WERI-Rb-1 (cell line): ENCODE measurements at regions not wholly inside any gene's neighbourhood (a gene's known extent, or its start where the extent isn't known, plus 50 kb on each side); places are given as distances from the start of the nearest gene placed in this dataset.
"Not testable (repeated sequence)": the region's sequence is repeated elsewhere in the genome, so short reads cannot be mapped to it uniquely, and the experiment has no call there.

ENCODE experiments used
- DNase-seq: peaks from one replicate; pipeline ENCODE4 v3.0.0-alpha.2; 2020
- H3K27ac ChIP-seq: fragments of 250-450 bp; sonication (Bioruptor Pico); 2 replicates; pipeline ENCODE4 v1.5.1; 2020; ENCODE audit warnings: mild to moderate bottlenecking, moderate library complexity
- H3K27me3 ChIP-seq: fragments of 250-450 bp; sonication (Bioruptor Pico); 2 replicates; pipeline ENCODE4 v1.5.1; 2021; ENCODE audit warnings: mild to moderate bottlenecking, low read depth, moderate library complexity; ENCODE audit not compliant: insufficient read depth, severe bottlenecking
- H3K36me3 ChIP-seq: fragments of 250-450 bp; sonication (Bioruptor Pico); 2 replicates; pipeline ENCODE4 v1.5.1; 2020; ENCODE audit warnings: mild to moderate bottlenecking, moderate library complexity
- H3K4me3 ChIP-seq: 2 replicates; pipeline ENCODE4 v1.5.1; 2011; ENCODE audit warnings: low read depth, mild to moderate bottlenecking, control low read depth, low read length
- H3K9me3 ChIP-seq: fragments of 250-450 bp; sonication (Bioruptor Pico); 2 replicates; pipeline ENCODE4 v1.5.1; 2021; ENCODE audit warnings: mild to moderate bottlenecking, moderate library complexity; ENCODE audit not compliant: severe bottlenecking

GRCh38 chr13:18891242-18891641 lies 290.4 kb downstream of the TUBA3C start:
- not testable (repeated sequence) for H3K4me3 ChIP-seq, H3K9me3 ChIP-seq, H3K36me3 ChIP-seq, H3K27ac ChIP-seq, DNase-seq
- peaks cover 34% of the 10 kb centered on the region for H3K27me3 ChIP-seq

GRCh38 chr13:18874875-18875789 lies 306.5 kb downstream of the TUBA3C start:
- peaks cover 37% of the 10 kb centered on the region for H3K27me3 ChIP-seq
- not testable (repeated sequence) for H3K27ac ChIP-seq, H3K9me3 ChIP-seq, H3K36me3 ChIP-seq, H3K4me3 ChIP-seq, DNase-seq

GRCh38 chr13:18870557-18870956 lies 311.1 kb downstream of the TUBA3C start:
- DNase-seq, H3K4me3 ChIP-seq, H3K27ac ChIP-seq, H3K36me3 ChIP-seq, H3K9me3 ChIP-seq: not testable (repeated sequence)
- peaks cover 12% of the 10 kb centered on the region for H3K27me3 ChIP-seq

- DNase-seq, H3K36me3 ChIP-seq, H3K9me3 ChIP-seq, H3K27ac ChIP-seq, H3K4me3 ChIP-seq: not testable (repeated sequence)
- peaks cover 12% of the 10 kb centered on the region for H3K27me3 ChIP-seq
Measured at GRCh38 chr13:18869365-18869764, 312.3 kb downstream of the TUBA3C start.

GRCh38 chr13:18837986-18838629 lies 343.5 kb downstream of the TUBA3C start:
- peaks cover 13% of the 10 kb centered on the region for H3K27me3 ChIP-seq
- H3K4me3 ChIP-seq, H3K36me3 ChIP-seq, DNase-seq, H3K27ac ChIP-seq: not testable (repeated sequence)
- H3K9me3 ChIP-seq = peaks cover 11% of the 10 kb centered on the region

GRCh38 chr13:18837179-18837745 lies 344.4 kb downstream of the TUBA3C start:
- DNase-seq, H3K36me3 ChIP-seq, H3K4me3 ChIP-seq, H3K27ac ChIP-seq: not testable (repeated sequence)
- Histone ChIP-seq H3K27me3 (peaks cover 13% of the 10 kb centered on the region), H3K9me3 (peaks cover 11% of the 10 kb centered on the region)

GRCh38 chr13:18836371-18837178 lies 345.0 kb downstream of the TUBA3C start:
- H3K4me3 ChIP-seq, H3K27ac ChIP-seq, H3K36me3 ChIP-seq, DNase-seq: not testable (repeated sequence)
- Histone ChIP-seq H3K9me3 (peaks cover 11% of the 10 kb centered on the region), H3K27me3 (peaks cover 13% of the 10 kb centered on the region)

GRCh38 chr13:18835754-18836153 lies 345.9 kb downstream of the TUBA3C start:
- H3K27ac ChIP-seq = not testable (repeated sequence)

GRCh38 chr13:18824678-18825077 lies 356.9 kb downstream of the TUBA3C start:
- H3K4me3 ChIP-seq, H3K27ac ChIP-seq, H3K9me3 ChIP-seq, H3K27me3 ChIP-seq, H3K36me3 ChIP-seq: not testable (repeated sequence)
- peak; percentile 20 for DNase-seq

More at GRCh38 chr13:18835754-18836153, 345.9 kb downstream of the TUBA3C start:
- H3K36me3 ChIP-seq, H3K4me3 ChIP-seq, DNase-seq: not testable (repeated sequence)
- Histone ChIP-seq H3K9me3 (peaks cover 11% of the 10 kb centered on the region), H3K27me3 (peaks cover 13% of the 10 kb centered on the region)

GRCh38 chr13:18822655-18823639 lies 358.7 kb downstream of the TUBA3C start:
- not testable (repeated sequence) for H3K9me3 ChIP-seq, H3K4me3 ChIP-seq, H3K27me3 ChIP-seq, DNase-seq, H3K27ac ChIP-seq, H3K36me3 ChIP-seq
